SH-SY5Y (cell line): ENCODE measurements at regions not wholly inside any gene's neighbourhood (a gene's known extent, or its start where the extent isn't known, plus 50 kb on each side); places are given as distances from the start of the nearest gene placed in this dataset.

Experiments
- GATA2 ChIP-seq: IDR thresholded peaks from 2 replicates; pipeline ENCODE4 v1.6.1; 2011; ENCODE audit warnings: mild to moderate bottlenecking, low read depth, low read length
- GATA3 ChIP-seq: IDR thresholded peaks from 2 replicates; pipeline ENCODE4 v1.6.1; 2011; ENCODE audit warnings: low read depth, mild to moderate bottlenecking, low read length, moderate library complexity

- TF ChIP-seq GATA2, result no peak
- no peak for TF ChIP-seq GATA3
Observed at GRCh38 chr7:15932318-15932717, 245.8 kb upstream of the MEOX2 start.
